ENCODE measurements at regions not wholly inside any gene's neighbourhood (a gene's known extent, or its start where the extent isn't known, plus 50 kb on each side); places are given as distances from the start of the nearest gene placed in this dataset.
"Not testable (repeated sequence)": the region's sequence is repeated elsewhere in the genome, so short reads cannot be mapped to it uniquely, and the experiment has no call there.

GRCh38 chr1:146521804-146522203, 293.0 kb upstream of the NOTCH2NLA start:
- DNase-seq; H3K27me3 ChIP-seq (ENCODE audit: control insufficient read depth in 1 of 2, insufficient read depth in 2 of 2, low read length in 1 of 2); H3K4me1 ChIP-seq (ENCODE audit: control insufficient read depth in 1 of 2, insufficient read depth in 2 of 2, low read length in 2 of 2); H3K9me3 ChIP-seq (ENCODE audit: control insufficient read depth, low read length); H3K36me3 ChIP-seq (ENCODE audit: control insufficient read depth in 1 of 2, insufficient read depth in 2 of 2, low read length in 1 of 2); ATAC-seq (ENCODE audit: low FRiP score); H3K4me3 ChIP-seq (ENCODE audit: low read length in 2 of 2); H3K27ac ChIP-seq (ENCODE audit: low read depth in 1 of 2, low read length in 2 of 2); intact Hi-C loops (cut with DNase I): not testable (repeated sequence)
- no CpG with 5 or more reads among the region's 2 CpGs for WGBS, 2 donors

- H3K27ac ChIP-seq (ENCODE audit: low read depth in 1 of 2, low read length in 2 of 2); DNase-seq; H3K27me3 ChIP-seq (ENCODE audit: control insufficient read depth in 1 of 2, insufficient read depth in 2 of 2, low read length in 1 of 2); intact Hi-C loops (cut with DNase I); H3K9me3 ChIP-seq (ENCODE audit: control insufficient read depth, low read length); ATAC-seq (ENCODE audit: low FRiP score); H3K36me3 ChIP-seq (ENCODE audit: control insufficient read depth in 1 of 2, insufficient read depth in 2 of 2, low read length in 1 of 2); H3K4me1 ChIP-seq (ENCODE audit: control insufficient read depth in 1 of 2, insufficient read depth in 2 of 2, low read length in 2 of 2); H3K4me3 ChIP-seq (ENCODE audit: low read length in 2 of 2): not testable (repeated sequence)
- no CpG with 5 or more reads among the region's 4 CpGs for WGBS, 2 donors
These were observed 284.9 kb upstream of the NOTCH2NLA start for GRCh38 chr1:146513754-146514153.

- intact Hi-C loops (cut with DNase I); H3K9me3 ChIP-seq (ENCODE audit: control insufficient read depth, low read length); ATAC-seq (ENCODE audit: low FRiP score); H3K4me1 ChIP-seq (ENCODE audit: control insufficient read depth in 1 of 2, insufficient read depth in 2 of 2, low read length in 2 of 2); H3K27ac ChIP-seq (ENCODE audit: low read depth in 1 of 2, low read length in 2 of 2); H3K4me3 ChIP-seq (ENCODE audit: low read length in 2 of 2); DNase-seq; H3K36me3 ChIP-seq (ENCODE audit: control insufficient read depth in 1 of 2, insufficient read depth in 2 of 2, low read length in 1 of 2); H3K27me3 ChIP-seq (ENCODE audit: control insufficient read depth in 1 of 2, insufficient read depth in 2 of 2, low read length in 1 of 2): not testable (repeated sequence)
- 92 to 96% methylated on average over 2 of the region's 7 CpGs for WGBS, 2 donors
These were observed 282.4 kb upstream of the NOTCH2NLA start for GRCh38 chr1:146511047-146511777.

- H3K4me3 ChIP-seq (ENCODE audit: low read length in 2 of 2); intact Hi-C loops (cut with DNase I); H3K4me1 ChIP-seq (ENCODE audit: control insufficient read depth in 1 of 2, insufficient read depth in 2 of 2, low read length in 2 of 2); H3K27me3 ChIP-seq (ENCODE audit: control insufficient read depth in 1 of 2, insufficient read depth in 2 of 2, low read length in 1 of 2); ATAC-seq (ENCODE audit: low FRiP score); H3K9me3 ChIP-seq (ENCODE audit: control insufficient read depth, low read length); H3K27ac ChIP-seq (ENCODE audit: low read depth in 1 of 2, low read length in 2 of 2); H3K36me3 ChIP-seq (ENCODE audit: control insufficient read depth in 1 of 2, insufficient read depth in 2 of 2, low read length in 1 of 2); DNase-seq: not testable (repeated sequence)
- WGBS, 2 donors, result no CpG with 5 or more reads among the region's 4 CpGs
These were observed 281.6 kb upstream of the NOTCH2NLA start for GRCh38 chr1:146510248-146510983.

- DNase-seq; intact Hi-C loops (cut with DNase I); ATAC-seq (ENCODE audit: low FRiP score); H3K4me3 ChIP-seq (ENCODE audit: low read length in 2 of 2); H3K4me1 ChIP-seq (ENCODE audit: control insufficient read depth in 1 of 2, insufficient read depth in 2 of 2, low read length in 2 of 2); H3K27ac ChIP-seq (ENCODE audit: low read depth in 1 of 2, low read length in 2 of 2); H3K27me3 ChIP-seq (ENCODE audit: control insufficient read depth in 1 of 2, insufficient read depth in 2 of 2, low read length in 1 of 2); H3K36me3 ChIP-seq (ENCODE audit: control insufficient read depth in 1 of 2, insufficient read depth in 2 of 2, low read length in 1 of 2); H3K9me3 ChIP-seq (ENCODE audit: control insufficient read depth, low read length): not testable (repeated sequence)
- 89 to 100% methylated on average over 2 to 3 of the region's 4 CpGs for WGBS, 2 donors
These were observed 275.3 kb upstream of the NOTCH2NLA start for GRCh38 chr1:146504121-146504520.

- H3K27me3 ChIP-seq (ENCODE audit: control insufficient read depth in 1 of 2, insufficient read depth in 2 of 2, low read length in 1 of 2); H3K9me3 ChIP-seq (ENCODE audit: control insufficient read depth, low read length); DNase-seq; intact Hi-C loops (cut with DNase I); H3K4me1 ChIP-seq (ENCODE audit: control insufficient read depth in 1 of 2, insufficient read depth in 2 of 2, low read length in 2 of 2); H3K27ac ChIP-seq (ENCODE audit: low read depth in 1 of 2, low read length in 2 of 2); ATAC-seq (ENCODE audit: low FRiP score); H3K36me3 ChIP-seq (ENCODE audit: control insufficient read depth in 1 of 2, insufficient read depth in 2 of 2, low read length in 1 of 2); H3K4me3 ChIP-seq (ENCODE audit: low read length in 2 of 2): not testable (repeated sequence)
- WGBS, 2 donors, result no CpG with 5 or more reads among the region's 6 CpGs
These were observed 258.7 kb upstream of the NOTCH2NLA start for GRCh38 chr1:146487555-146487954.

- H3K27ac ChIP-seq (ENCODE audit: low read depth in 1 of 2, low read length in 2 of 2); ATAC-seq (ENCODE audit: low FRiP score); H3K4me3 ChIP-seq (ENCODE audit: low read length in 2 of 2); H3K36me3 ChIP-seq (ENCODE audit: control insufficient read depth in 1 of 2, insufficient read depth in 2 of 2, low read length in 1 of 2); H3K9me3 ChIP-seq (ENCODE audit: control insufficient read depth, low read length); H3K4me1 ChIP-seq (ENCODE audit: control insufficient read depth in 1 of 2, insufficient read depth in 2 of 2, low read length in 2 of 2); intact Hi-C loops (cut with DNase I); H3K27me3 ChIP-seq (ENCODE audit: control insufficient read depth in 1 of 2, insufficient read depth in 2 of 2, low read length in 1 of 2); DNase-seq: not testable (repeated sequence)
- 0% methylated on average over 17 of the region's 24 CpGs; no CpG with 5 or more reads in 1 of the 2 donors for WGBS, 2 donors
These were observed 258.3 kb upstream of the NOTCH2NLA start for GRCh38 chr1:146487155-146487554.

- DNase-seq (peak; percentile 56 to 77), ATAC-seq (ENCODE audit: low FRiP score) (peak; percentile 79)
- H3K27ac ChIP-seq (ENCODE audit: low read depth in 1 of 2, low read length in 2 of 2); intact Hi-C loops (cut with DNase I); H3K9me3 ChIP-seq (ENCODE audit: control insufficient read depth, low read length); H3K36me3 ChIP-seq (ENCODE audit: control insufficient read depth in 1 of 2, insufficient read depth in 2 of 2, low read length in 1 of 2); H3K4me1 ChIP-seq (ENCODE audit: control insufficient read depth in 1 of 2, insufficient read depth in 2 of 2, low read length in 2 of 2); H3K27me3 ChIP-seq (ENCODE audit: control insufficient read depth in 1 of 2, insufficient read depth in 2 of 2, low read length in 1 of 2): not testable (repeated sequence)
- peak overlapping the region in 1 of 2 donors; percentile 51 for H3K4me3 ChIP-seq (ENCODE audit: low read length in 2 of 2)
- 1 to 4% methylated on average over 21 to 28 of the region's 35 CpGs for WGBS, 2 donors
These were observed 257.6 kb upstream of the NOTCH2NLA start for GRCh38 chr1:146486300-146487014.
